ENCODE measurements at regions not wholly inside any gene's neighbourhood (a gene's known extent, or its start where the extent isn't known, plus 50 kb on each side); places are given as distances from the start of the nearest gene placed in this dataset.

GRCh38 chr13:88314496-88314895, 643.3 kb downstream of the SLITRK5 start:
- TF ChIP-seq CTCF (IDR thresholded peaks at IDR 0.05; ENCODE audit: low read depth, low read length, poor library complexity, severe bottlenecking) (no peak), EZH2phosphoT487 (IDR thresholded peaks at IDR 0.05; ENCODE audit: borderline replicate concordance, low read length) (no peak)
